ENCODE measurements at regions not wholly inside any gene's neighbourhood (a gene's known extent, or its start where the extent isn't known, plus 50 kb on each side); places are given as distances from the start of the nearest gene placed in this dataset.

DNA sequence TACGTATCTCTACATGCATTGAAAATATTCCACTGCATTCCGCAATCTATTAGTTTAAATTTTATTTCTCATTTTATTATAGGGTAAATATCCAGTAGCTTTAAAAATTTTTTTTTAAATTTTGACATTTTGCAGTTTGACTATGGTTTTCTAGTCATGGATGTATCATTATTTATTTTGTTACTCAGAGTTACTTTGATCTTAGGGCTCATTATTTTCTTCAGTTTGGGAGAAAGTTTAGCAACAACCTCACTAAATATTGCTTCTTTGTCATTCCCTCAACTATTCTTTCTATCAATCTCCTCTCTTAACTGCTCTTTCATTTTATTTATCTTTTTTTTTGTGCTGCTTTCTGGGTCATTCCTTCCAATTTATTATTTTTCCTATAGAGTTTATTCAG is 100.5 kb upstream of the SLCO6A1 start:
- TF ChIP-seq, protein P1, sequence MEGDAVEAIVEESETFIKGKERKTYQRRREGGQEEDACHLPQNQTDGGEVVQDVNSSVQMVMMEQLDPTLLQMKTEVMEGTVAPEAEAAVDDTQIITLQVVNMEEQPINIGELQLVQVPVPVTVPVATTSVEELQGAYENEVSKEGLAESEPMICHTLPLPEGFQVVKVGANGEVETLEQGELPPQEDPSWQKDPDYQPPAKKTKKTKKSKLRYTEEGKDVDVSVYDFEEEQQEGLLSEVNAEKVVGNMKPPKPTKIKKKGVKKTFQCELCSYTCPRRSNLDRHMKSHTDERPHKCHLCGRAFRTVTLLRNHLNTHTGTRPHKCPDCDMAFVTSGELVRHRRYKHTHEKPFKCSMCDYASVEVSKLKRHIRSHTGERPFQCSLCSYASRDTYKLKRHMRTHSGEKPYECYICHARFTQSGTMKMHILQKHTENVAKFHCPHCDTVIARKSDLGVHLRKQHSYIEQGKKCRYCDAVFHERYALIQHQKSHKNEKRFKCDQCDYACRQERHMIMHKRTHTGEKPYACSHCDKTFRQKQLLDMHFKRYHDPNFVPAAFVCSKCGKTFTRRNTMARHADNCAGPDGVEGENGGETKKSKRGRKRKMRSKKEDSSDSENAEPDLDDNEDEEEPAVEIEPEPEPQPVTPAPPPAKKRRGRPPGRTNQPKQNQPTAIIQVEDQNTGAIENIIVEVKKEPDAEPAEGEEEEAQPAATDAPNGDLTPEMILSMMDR (IDR thresholded peaks at IDR 0.05) = no peak
- TF ChIP-seq POLR2A (IDR thresholded peaks at IDR 0.05) = no peak
